ENCODE measurements at regions not wholly inside any gene's neighbourhood (a gene's known extent, or its start where the extent isn't known, plus 50 kb on each side); places are given as distances from the start of the nearest gene placed in this dataset.
A peak's percentile ranks its signal among the peaks of the same experiment; 100 is the strongest.
"Not testable (repeated sequence)": the region's sequence is repeated elsewhere in the genome, so short reads cannot be mapped to it uniquely, and the experiment has no call there.

GRCh38 chrY:7850191-7850590 is 938.6 kb upstream of the AMELY start:
- H3K4me3 Mint-ChIP-seq: no peak overlapping the region
- CTCF ChIA-PET: no interaction called here
- no peaks in the 10 kb centered on the region for H3K27me3 Mint-ChIP-seq (ENCODE audit: low read depth)
- no peak for DNase-seq
- no peaks in the 10 kb centered on the region for H3K9me3 Mint-ChIP-seq
- H3K36me3 Mint-ChIP-seq (ENCODE audit: low read depth): no peaks in the 10 kb centered on the region
- intact Hi-C loops (cut with micrococcal nuclease): no loop called here
- no peaks in the 10 kb centered on the region for H3K4me1 Mint-ChIP-seq (ENCODE audit: low read depth)
- H3K27ac Mint-ChIP-seq: no peak overlapping the region

- H3K4me3 Mint-ChIP-seq: no peak overlapping the region
- H3K27me3 Mint-ChIP-seq (ENCODE audit: low read depth): peaks cover 8% of the 10 kb centered on the region
- no peak overlapping the region for H3K27ac Mint-ChIP-seq
- H3K4me1 Mint-ChIP-seq (ENCODE audit: low read depth): no peaks in the 10 kb centered on the region
- CTCF ChIA-PET: no interaction called here
- H3K9me3 Mint-ChIP-seq: no peaks in the 10 kb centered on the region
- no peaks in the 10 kb centered on the region for H3K36me3 Mint-ChIP-seq (ENCODE audit: low read depth)
- intact Hi-C loops (cut with micrococcal nuclease): no loop called here
- DNase-seq: no peak
Observed at GRCh38 chrY:7845776-7846175, 934.2 kb upstream of the AMELY start.

GRCh38 chrY:7837046-7837445 is 925.5 kb upstream of the AMELY start:
- Mint-ChIP-seq H3K36me3 (ENCODE audit: low read depth) (no peaks in the 10 kb centered on the region), H3K4me3 (no peak overlapping the region), H3K27ac (no peak overlapping the region), H3K27me3 (ENCODE audit: low read depth) (peaks cover 4% of the 10 kb centered on the region), H3K9me3 (no peaks in the 10 kb centered on the region), H3K4me1 (ENCODE audit: low read depth) (no peaks in the 10 kb centered on the region)
- no peak for DNase-seq
- CTCF ChIA-PET: no interaction called here
- intact Hi-C loops (cut with micrococcal nuclease): no loop called here

GRCh38 chrY:7836366-7836765 is 924.8 kb upstream of the AMELY start:
- Mint-ChIP-seq H3K36me3 (ENCODE audit: low read depth) (no peaks in the 10 kb centered on the region), H3K4me3 (no peak overlapping the region), H3K9me3 (no peaks in the 10 kb centered on the region), H3K4me1 (ENCODE audit: low read depth) (no peaks in the 10 kb centered on the region), H3K27ac (no peak overlapping the region), H3K27me3 (ENCODE audit: low read depth) (peaks cover 3% of the 10 kb centered on the region)
- DNase-seq: no peak
- CTCF ChIA-PET: no interaction called here
- intact Hi-C loops (cut with micrococcal nuclease): no loop called here

- H3K27ac Mint-ChIP-seq: no peak overlapping the region
- intact Hi-C loops (cut with micrococcal nuclease): no loop called here
- no peak for DNase-seq
- no peaks in the 10 kb centered on the region for H3K36me3 Mint-ChIP-seq (ENCODE audit: low read depth)
- no peak overlapping the region for H3K4me3 Mint-ChIP-seq
- CTCF ChIA-PET: no interaction called here
- peaks cover 3% of the 10 kb centered on the region for H3K27me3 Mint-ChIP-seq (ENCODE audit: low read depth)
- H3K9me3 Mint-ChIP-seq: no peaks in the 10 kb centered on the region
- no peaks in the 10 kb centered on the region for H3K4me1 Mint-ChIP-seq (ENCODE audit: low read depth)
Observed at GRCh38 chrY:7835416-7835815, 923.9 kb upstream of the AMELY start.

- intact Hi-C loops (cut with micrococcal nuclease): no loop called here
- Mint-ChIP-seq H3K27ac (no peak overlapping the region), H3K4me3 (no peak overlapping the region), H3K27me3 (ENCODE audit: low read depth) (peaks cover 3% of the 10 kb centered on the region), H3K4me1 (ENCODE audit: low read depth) (no peaks in the 10 kb centered on the region), H3K9me3 (no peaks in the 10 kb centered on the region), H3K36me3 (ENCODE audit: low read depth) (no peaks in the 10 kb centered on the region)
- CTCF ChIA-PET: no interaction called here
- no peak for DNase-seq
Observed at GRCh38 chrY:7834284-7834683, 922.7 kb upstream of the AMELY start.

- intact Hi-C loops (cut with micrococcal nuclease); H3K4me1 Mint-ChIP-seq (ENCODE audit: low read depth): not testable (repeated sequence)
Observed at GRCh38 chrY:7830881-7831280, 919.3 kb upstream of the AMELY start.

GRCh38 chrY:7826533-7826932 is 915.0 kb upstream of the AMELY start:
- no peak overlapping the region for H3K27ac Mint-ChIP-seq
- H3K4me3 Mint-ChIP-seq: no peak overlapping the region
- H3K27me3 Mint-ChIP-seq (ENCODE audit: low read depth): no peaks in the 10 kb centered on the region
- no peaks in the 10 kb centered on the region for H3K4me1 Mint-ChIP-seq (ENCODE audit: low read depth)
- intact Hi-C loops (cut with micrococcal nuclease): no loop called here
- CTCF ChIA-PET: no interaction called here
- no peak for DNase-seq
- no peaks in the 10 kb centered on the region for H3K36me3 Mint-ChIP-seq (ENCODE audit: low read depth)
- no peaks in the 10 kb centered on the region for H3K9me3 Mint-ChIP-seq

More at GRCh38 chrY:7830881-7831280, 919.3 kb upstream of the AMELY start:
- H3K27me3 Mint-ChIP-seq (ENCODE audit: low read depth); H3K36me3 Mint-ChIP-seq (ENCODE audit: low read depth); CTCF ChIA-PET; H3K4me3 Mint-ChIP-seq; H3K9me3 Mint-ChIP-seq; DNase-seq; H3K27ac Mint-ChIP-seq: not testable (repeated sequence)

GRCh38 chrY:7825874-7826273 is 914.3 kb upstream of the AMELY start:
- Mint-ChIP-seq H3K9me3 (no peaks in the 10 kb centered on the region), H3K27me3 (ENCODE audit: low read depth) (no peaks in the 10 kb centered on the region), H3K36me3 (ENCODE audit: low read depth) (no peaks in the 10 kb centered on the region), H3K4me3 (no peak overlapping the region), H3K27ac (no peak overlapping the region), H3K4me1 (ENCODE audit: low read depth) (no peaks in the 10 kb centered on the region)
- CTCF ChIA-PET: no interaction called here
- intact Hi-C loops (cut with micrococcal nuclease): no loop called here
- no peak for DNase-seq

- H3K4me1 Mint-ChIP-seq (ENCODE audit: low read depth): no peaks in the 10 kb centered on the region
- H3K9me3 Mint-ChIP-seq: no peaks in the 10 kb centered on the region
- H3K36me3 Mint-ChIP-seq (ENCODE audit: low read depth): no peaks in the 10 kb centered on the region
- intact Hi-C loops (cut with micrococcal nuclease): loop anchor here (5.0 kb wide), 1 partner anchor 51 kb away; no protein-coding TSS in a partner anchor
- no peak overlapping the region for H3K27ac Mint-ChIP-seq
- peak; percentile 13 for DNase-seq
- no peak overlapping the region for H3K4me3 Mint-ChIP-seq
- no peaks in the 10 kb centered on the region for H3K27me3 Mint-ChIP-seq (ENCODE audit: low read depth)
- CTCF ChIA-PET: no interaction called here
Observed at GRCh38 chrY:7821295-7822035, 909.9 kb upstream of the AMELY start.

- Mint-ChIP-seq H3K27me3 (ENCODE audit: low read depth) (no peaks in the 10 kb centered on the region), H3K4me1 (ENCODE audit: low read depth) (no peaks in the 10 kb centered on the region), H3K27ac (no peak overlapping the region), H3K4me3 (no peak overlapping the region), H3K9me3 (no peaks in the 10 kb centered on the region), H3K36me3 (ENCODE audit: low read depth) (no peaks in the 10 kb centered on the region)
- intact Hi-C loops (cut with micrococcal nuclease): loop anchor here (2.0 to 10.0 kb wide), 4 partner anchors 474 to 854 kb away; no protein-coding TSS in a partner anchor
- CTCF ChIA-PET: no interaction called here
- DNase-seq: no peak
Observed at GRCh38 chrY:7818924-7819323, 907.4 kb upstream of the AMELY start.

- intact Hi-C loops (cut with micrococcal nuclease): loop anchor here (5.0 to 10.0 kb wide), 2 partner anchors 472 to 714 kb away; no protein-coding TSS in a partner anchor
Observed at GRCh38 chrY:7816567-7816966, 905.0 kb upstream of the AMELY start.

GRCh38 chrY:7815921-7816320 is 904.4 kb upstream of the AMELY start:
- no peaks in the 10 kb centered on the region for H3K4me1 Mint-ChIP-seq (ENCODE audit: low read depth)
- H3K27ac Mint-ChIP-seq: no peak overlapping the region
- no peak overlapping the region for H3K4me3 Mint-ChIP-seq
- no peaks in the 10 kb centered on the region for H3K36me3 Mint-ChIP-seq (ENCODE audit: low read depth)
- no peaks in the 10 kb centered on the region for H3K27me3 Mint-ChIP-seq (ENCODE audit: low read depth)
- intact Hi-C loops (cut with micrococcal nuclease): loop anchor here (5.0 to 10.0 kb wide), 2 partner anchors 471 to 714 kb away; no protein-coding TSS in a partner anchor
- H3K9me3 Mint-ChIP-seq: no peaks in the 10 kb centered on the region
- CTCF ChIA-PET: no interaction called here
- DNase-seq: no peak

More at GRCh38 chrY:7816567-7816966, 905.0 kb upstream of the AMELY start:
- Mint-ChIP-seq H3K9me3 (no peaks in the 10 kb centered on the region), H3K27me3 (ENCODE audit: low read depth) (no peaks in the 10 kb centered on the region), H3K4me1 (ENCODE audit: low read depth) (no peaks in the 10 kb centered on the region), H3K4me3 (no peak overlapping the region), H3K36me3 (ENCODE audit: low read depth) (no peaks in the 10 kb centered on the region), H3K27ac (no peak overlapping the region)
- CTCF ChIA-PET: no interaction called here
- DNase-seq: no peak
